ENCODE measurements at regions not wholly inside any gene's neighbourhood (a gene's known extent, or its start where the extent isn't known, plus 50 kb on each side); places are given as distances from the start of the nearest gene placed in this dataset.

DNA sequence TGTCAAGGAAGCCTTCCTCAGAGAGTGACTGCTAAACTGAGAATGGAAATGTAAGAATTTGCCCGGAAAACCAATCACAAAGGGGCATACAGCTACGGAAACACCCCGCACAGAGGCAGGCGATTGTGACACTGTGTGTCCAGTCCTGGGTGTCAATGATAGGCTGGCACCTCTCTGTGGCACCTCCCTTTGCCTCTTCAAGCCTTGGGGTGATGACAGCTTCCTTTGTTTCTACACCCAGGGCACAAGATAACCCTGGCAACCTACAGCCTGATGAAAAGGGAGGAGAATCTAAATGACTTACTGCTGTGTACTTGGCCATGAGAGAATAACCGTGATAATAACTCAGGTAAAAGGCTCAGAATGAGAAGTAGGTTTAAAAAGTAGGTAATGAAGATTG is 93.6 kb upstream of the SSTR4 start:
- TF ChIP-seq EGR1 (IDR thresholded peaks at IDR 0.05; ENCODE audit: low read depth in 2 of 2), result no peak
- DNase-seq (ENCODE audit: low spot score), result no peak
- Histone ChIP-seq H3K4me1 (ENCODE audit: control insufficient read depth in 4 of 4, insufficient read depth in 4 of 4, low read length in 3 of 4) (no peaks in the 10 kb centered on the region), H3K36me3 (ENCODE audit: control insufficient read depth in 4 of 4, insufficient read depth in 3 of 4, low read depth in 1 of 4, low read length in 3 of 4) (no peaks in the 10 kb centered on the region), H3K27me3 (ENCODE audit: control insufficient read depth in 4 of 4, insufficient read depth in 4 of 4, low read length in 3 of 4) (peaks cover 0 to 5% (median 0%) of the 10 kb centered on the region in 4 donors), H3K9ac (ENCODE audit: low read depth in 1 of 2, low read length in 2 of 2) (no peak overlapping the region), H3K4me3 (ENCODE audit: low read depth in 1 of 3, low read length in 3 of 3) (no peak overlapping the region), H3K9me3 (ENCODE audit: control insufficient read depth in 4 of 4, low read length in 3 of 4) (no peaks in the 10 kb centered on the region), H3K27ac (ENCODE audit: low read depth in 1 of 2, low read length in 2 of 2) (no peak overlapping the region)
- 67% methylated on average over 5 of the region's 5 CpGs for WGBS

DNA sequence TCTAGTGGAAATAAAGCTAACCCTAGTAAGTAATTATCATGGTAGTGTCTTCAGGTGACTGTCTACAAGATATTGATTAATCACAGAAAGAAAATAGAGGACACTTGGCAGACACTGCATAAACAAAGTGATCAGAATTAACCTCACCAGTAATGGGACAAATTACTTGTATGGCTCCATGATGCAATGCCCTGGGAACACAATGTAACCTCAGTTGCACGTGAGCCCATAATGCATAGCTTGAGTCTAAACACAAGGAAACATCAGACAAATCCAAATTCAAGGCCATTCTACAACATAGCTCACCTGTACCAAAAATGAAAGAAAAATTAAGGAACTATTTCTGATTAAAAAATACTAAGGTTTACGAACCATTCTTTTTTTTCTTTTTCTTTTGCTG is 92.4 kb upstream of the SSTR4 start:
- peaks cover 0 to 5% (median 0%) of the 10 kb centered on the region in 4 donors for H3K27me3 ChIP-seq (ENCODE audit: control insufficient read depth in 4 of 4, insufficient read depth in 4 of 4, low read length in 3 of 4)
- no peaks in the 10 kb centered on the region for H3K4me1 ChIP-seq (ENCODE audit: control insufficient read depth in 4 of 4, insufficient read depth in 4 of 4, low read length in 3 of 4)
- no peaks in the 10 kb centered on the region for H3K9me3 ChIP-seq (ENCODE audit: control insufficient read depth in 4 of 4, low read length in 3 of 4)
- no peaks in the 10 kb centered on the region for H3K36me3 ChIP-seq (ENCODE audit: control insufficient read depth in 4 of 4, insufficient read depth in 3 of 4, low read depth in 1 of 4, low read length in 3 of 4)
- no peak overlapping the region for H3K27ac ChIP-seq (ENCODE audit: low read depth in 1 of 2, low read length in 2 of 2)
- TF ChIP-seq ZBTB33 (IDR thresholded peaks at IDR 0.05) (no peak), FOXA2 (IDR thresholded peaks at IDR 0.05) (no peak), HNF4A (conservative IDR thresholded peaks at IDR 0.05) (no peak), GABPA (IDR thresholded peaks at IDR 0.05 in 1 of 2, conservative IDR thresholded peaks at IDR 0.05 in 1 of 2) (no peak), YY1 (IDR thresholded peaks at IDR 0.05) (no peak), CTCF (IDR thresholded peaks at IDR 0.05; ENCODE audit: low read depth, low read length, missing input control) (no peak), HNF4G (IDR thresholded peaks at IDR 0.05) (no peak), NR2F2 (IDR thresholded peaks at IDR 0.05) (no peak), SP1 (IDR thresholded peaks at IDR 0.05) (no peak), FOXA1 (IDR thresholded peaks at IDR 0.05) (no peak), RXRA (IDR thresholded peaks at IDR 0.05) (no peak), EGR1 (IDR thresholded peaks at IDR 0.05; ENCODE audit: low read depth in 2 of 2) (no peak), RAD21 (IDR thresholded peaks at IDR 0.05) (no peak)
- TF ChIP-seq, protein P1, sequence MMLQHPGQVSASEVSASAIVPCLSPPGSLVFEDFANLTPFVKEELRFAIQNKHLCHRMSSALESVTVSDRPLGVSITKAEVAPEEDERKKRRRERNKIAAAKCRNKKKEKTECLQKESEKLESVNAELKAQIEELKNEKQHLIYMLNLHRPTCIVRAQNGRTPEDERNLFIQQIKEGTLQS (IDR thresholded peaks at IDR 0.05), result no peak
- H3K9ac ChIP-seq (ENCODE audit: low read depth in 1 of 2, low read length in 2 of 2), result no peak overlapping the region
- no peak for DNase-seq (ENCODE audit: low spot score)
- H3K4me3 ChIP-seq (ENCODE audit: low read depth in 1 of 3, low read length in 3 of 3), result no peak overlapping the region
- WGBS, result 76% methylated on average over 2 of the region's 2 CpGs

GRCh38 chr20:22944062-22944461 is 91.0 kb upstream of the SSTR4 start:
- Histone ChIP-seq H3K27ac (ENCODE audit: low read depth in 1 of 2, low read length in 2 of 2) (no peak overlapping the region), H3K9ac (ENCODE audit: low read depth in 1 of 2, low read length in 2 of 2) (no peak overlapping the region), H3K36me3 (ENCODE audit: control insufficient read depth in 4 of 4, insufficient read depth in 3 of 4, low read depth in 1 of 4, low read length in 3 of 4) (no peaks in the 10 kb centered on the region), H3K4me1 (ENCODE audit: control insufficient read depth in 4 of 4, insufficient read depth in 4 of 4, low read length in 3 of 4) (no peaks in the 10 kb centered on the region), H3K4me3 (ENCODE audit: low read depth in 1 of 3, low read length in 3 of 3) (no peak overlapping the region), H3K27me3 (ENCODE audit: control insufficient read depth in 4 of 4, insufficient read depth in 4 of 4, low read length in 3 of 4) (peaks cover 0 to 5% (median 0%) of the 10 kb centered on the region in 4 donors), H3K9me3 (ENCODE audit: control insufficient read depth in 4 of 4, low read length in 3 of 4) (no peaks in the 10 kb centered on the region)
- TF ChIP-seq RXRA (IDR thresholded peaks at IDR 0.05) (no peak), EGR1 (IDR thresholded peaks at IDR 0.05; ENCODE audit: low read depth in 2 of 2) (no peak), SP1 (IDR thresholded peaks at IDR 0.05) (no peak), FOXA1 (IDR thresholded peaks at IDR 0.05) (no peak), YY1 (IDR thresholded peaks at IDR 0.05) (no peak), FOXA2 (IDR thresholded peaks at IDR 0.05) (no peak), NR2F2 (IDR thresholded peaks at IDR 0.05) (no peak), JUND (IDR thresholded peaks at IDR 0.05) (no peak), HNF4A (conservative IDR thresholded peaks at IDR 0.05) (no peak), CTCF (IDR thresholded peaks at IDR 0.05; ENCODE audit: low read depth, low read length, missing input control) (no peak), HNF4G (IDR thresholded peaks at IDR 0.05) (no peak)
- TF ChIP-seq, protein P2, sequence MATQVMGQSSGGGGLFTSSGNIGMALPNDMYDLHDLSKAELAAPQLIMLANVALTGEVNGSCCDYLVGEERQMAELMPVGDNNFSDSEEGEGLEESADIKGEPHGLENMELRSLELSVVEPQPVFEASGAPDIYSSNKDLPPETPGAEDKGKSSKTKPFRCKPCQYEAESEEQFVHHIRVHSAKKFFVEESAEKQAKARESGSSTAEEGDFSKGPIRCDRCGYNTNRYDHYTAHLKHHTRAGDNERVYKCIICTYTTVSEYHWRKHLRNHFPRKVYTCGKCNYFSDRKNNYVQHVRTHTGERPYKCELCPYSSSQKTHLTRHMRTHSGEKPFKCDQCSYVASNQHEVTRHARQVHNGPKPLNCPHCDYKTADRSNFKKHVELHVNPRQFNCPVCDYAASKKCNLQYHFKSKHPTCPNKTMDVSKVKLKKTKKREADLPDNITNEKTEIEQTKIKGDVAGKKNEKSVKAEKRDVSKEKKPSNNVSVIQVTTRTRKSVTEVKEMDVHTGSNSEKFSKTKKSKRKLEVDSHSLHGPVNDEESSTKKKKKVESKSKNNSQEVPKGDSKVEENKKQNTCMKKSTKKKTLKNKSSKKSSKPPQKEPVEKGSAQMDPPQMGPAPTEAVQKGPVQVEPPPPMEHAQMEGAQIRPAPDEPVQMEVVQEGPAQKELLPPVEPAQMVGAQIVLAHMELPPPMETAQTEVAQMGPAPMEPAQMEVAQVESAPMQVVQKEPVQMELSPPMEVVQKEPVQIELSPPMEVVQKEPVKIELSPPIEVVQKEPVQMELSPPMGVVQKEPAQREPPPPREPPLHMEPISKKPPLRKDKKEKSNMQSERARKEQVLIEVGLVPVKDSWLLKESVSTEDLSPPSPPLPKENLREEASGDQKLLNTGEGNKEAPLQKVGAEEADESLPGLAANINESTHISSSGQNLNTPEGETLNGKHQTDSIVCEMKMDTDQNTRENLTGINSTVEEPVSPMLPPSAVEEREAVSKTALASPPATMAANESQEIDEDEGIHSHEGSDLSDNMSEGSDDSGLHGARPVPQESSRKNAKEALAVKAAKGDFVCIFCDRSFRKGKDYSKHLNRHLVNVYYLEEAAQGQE (IDR thresholded peaks at IDR 0.05), result no peak
- 53% methylated on average over 4 of the region's 4 CpGs for WGBS
- no peak for DNase-seq (ENCODE audit: low spot score)
